HT-29 (cell line): ENCODE measurements at regions not wholly inside any gene's neighbourhood (a gene's known extent, or its start where the extent isn't known, plus 50 kb on each side); places are given as distances from the start of the nearest gene placed in this dataset.
A peak's percentile ranks its signal among the peaks of the same experiment; 100 is the strongest.

Experiments used
- DNase-seq: peaks from one replicate; pipeline ENCODE4 v3.0.0-alpha.2; 2015; ENCODE audit warnings: low spot score

- no peak for DNase-seq
Observed at GRCh38 chr5:54689411-54690251, 172.1 kb downstream of the SNX18 start.

DNA sequence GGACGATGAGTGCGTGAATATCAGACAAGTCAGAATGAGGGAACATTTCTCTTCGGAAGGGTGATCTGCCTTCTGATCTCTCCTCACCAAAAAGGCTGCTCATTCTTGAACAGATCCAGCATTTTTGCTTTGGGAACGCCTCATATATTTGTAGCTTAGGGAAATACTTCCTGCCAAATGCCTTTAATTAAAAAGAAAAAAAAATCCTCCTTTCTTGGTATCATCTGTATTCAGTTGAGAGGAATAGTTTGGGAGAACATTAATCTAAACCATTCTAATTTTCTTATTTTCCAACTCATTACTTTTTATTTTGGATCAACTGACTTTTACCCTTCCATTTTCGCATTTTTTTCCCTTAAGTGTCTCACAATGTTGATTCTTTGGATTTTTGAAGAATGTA, 163.4 kb downstream of the SNX18 start:
- no peak for DNase-seq

DNA sequence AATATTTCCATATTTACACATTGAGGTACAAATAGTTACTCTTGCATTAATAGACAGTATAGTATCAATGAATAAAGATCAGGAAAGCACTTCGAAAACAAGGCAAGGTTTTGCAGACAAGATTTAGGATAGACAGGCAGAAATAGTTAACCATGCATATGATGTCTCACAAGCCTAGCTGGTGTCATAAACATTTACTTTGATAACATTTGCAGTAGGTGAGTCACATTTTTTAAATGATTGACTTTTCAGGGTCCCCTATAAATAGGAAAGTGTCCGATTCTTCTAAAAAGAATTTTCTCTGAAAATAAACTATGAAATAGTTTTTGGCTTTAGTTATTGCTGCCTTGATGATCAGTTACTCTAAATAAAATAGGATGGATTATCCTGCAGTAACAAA, 162.1 kb downstream of the SNX18 start:
- DNase-seq, result no peak

DNA sequence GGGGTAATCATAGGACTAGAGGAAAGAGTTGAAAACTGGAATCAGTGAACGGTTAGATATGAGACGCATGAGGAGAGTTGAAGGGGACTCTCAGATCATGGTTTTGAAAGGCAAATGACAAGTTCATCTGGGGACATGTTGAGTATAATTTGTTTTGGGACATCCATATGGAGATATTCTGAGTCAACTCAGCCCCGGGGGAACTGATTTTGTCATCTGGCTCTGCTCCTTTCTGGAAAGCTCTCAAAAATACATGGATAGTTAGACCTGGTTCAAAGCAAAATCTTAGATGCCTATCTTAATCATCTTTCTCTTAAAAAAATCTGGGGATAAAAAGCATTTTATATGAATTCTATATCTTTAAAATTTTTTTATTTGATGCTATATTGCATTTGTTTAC, 161.2 kb downstream of the SNX18 start:
- DNase-seq, result no peak

DNA sequence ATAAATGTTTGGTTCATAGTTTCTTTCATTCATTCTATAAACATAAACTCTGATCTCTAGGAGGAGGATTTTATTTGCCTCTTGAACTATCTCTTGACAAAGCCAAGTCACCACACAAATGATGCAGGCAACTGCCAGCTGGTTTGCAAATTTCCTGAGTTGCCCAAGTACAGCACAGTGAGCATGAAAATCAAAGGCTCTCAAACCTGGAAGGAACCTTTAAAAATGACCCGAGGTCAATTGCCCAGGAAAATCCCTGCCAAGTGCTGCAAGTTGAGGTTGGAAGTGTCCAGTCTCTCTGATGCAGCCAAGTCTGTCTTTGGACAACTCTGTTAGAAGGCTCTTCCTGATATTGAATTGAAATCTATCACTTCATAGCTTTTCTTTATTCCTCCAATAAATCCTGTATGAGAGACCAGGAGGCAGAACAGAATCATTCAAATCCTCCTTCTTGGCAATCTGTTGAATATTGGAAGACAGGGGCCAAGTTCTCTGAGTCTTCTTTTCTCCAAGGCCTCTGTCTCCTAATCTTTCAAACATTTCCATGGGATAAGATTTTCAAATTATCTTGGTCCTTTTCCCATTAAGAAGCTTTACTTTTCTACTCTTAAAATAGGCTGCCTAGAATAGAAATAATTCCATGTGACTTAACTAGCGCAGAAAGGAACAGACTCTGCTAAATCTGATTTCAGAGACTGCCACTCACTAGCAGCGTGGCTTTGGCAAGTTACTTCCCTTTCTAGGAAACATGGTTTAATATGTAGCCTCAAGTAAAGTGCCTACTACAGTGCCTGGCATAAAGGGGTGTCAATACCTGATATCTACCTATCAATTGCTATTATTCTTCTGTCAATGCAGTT, 159.2 kb downstream of the SNX18 start:
- DNase-seq, result no peak

- no peak for DNase-seq
Observed at GRCh38 chr5:54673523-54674225, 156.1 kb downstream of the SNX18 start.

DNA sequence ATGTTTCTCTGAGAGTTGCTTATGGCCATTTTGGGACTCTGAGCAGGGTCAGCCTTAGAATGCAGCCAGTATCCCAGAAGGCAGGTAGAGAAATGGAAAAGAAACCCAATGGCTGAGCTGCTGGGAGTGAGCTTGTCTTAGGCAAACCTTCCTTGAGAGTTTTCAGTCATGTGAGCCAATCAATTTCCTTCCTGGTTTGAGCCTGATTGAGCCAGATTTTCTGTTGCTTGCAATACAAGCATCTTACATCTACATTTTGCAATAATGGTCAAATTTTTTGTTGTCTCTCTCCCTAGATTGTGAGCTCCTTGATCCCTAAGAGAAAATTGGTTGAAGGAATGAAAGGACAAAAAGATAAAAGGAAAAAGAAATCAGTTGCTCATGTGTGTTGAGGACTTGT, 155.3 kb downstream of the SNX18 start:
- DNase-seq, result no peak

DNA sequence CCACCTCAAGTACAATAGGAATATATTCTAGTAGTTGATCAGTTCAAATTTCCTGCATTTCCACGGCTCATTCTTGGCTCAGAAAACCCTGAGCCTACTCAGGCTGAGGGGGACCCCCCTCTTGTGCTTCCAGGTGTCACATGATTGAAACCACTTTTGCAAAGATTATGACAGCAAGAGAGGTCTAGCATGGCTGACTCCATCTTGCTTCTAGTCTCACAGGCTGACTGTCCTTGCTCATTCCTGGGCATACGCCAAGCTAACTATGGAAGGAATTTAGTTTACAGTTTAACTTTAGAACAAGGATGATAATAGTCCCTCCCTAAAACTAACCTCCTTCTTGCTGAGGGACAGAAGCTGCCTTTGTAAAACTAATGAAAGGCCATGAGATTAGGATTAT, 154.1 kb downstream of the SNX18 start:
- DNase-seq, result no peak

- no peak for DNase-seq
Observed at GRCh38 chr5:54671111-54671531, 153.6 kb downstream of the SNX18 start.

- DNase-seq, result no peak
Observed at GRCh38 chr5:54670281-54670680, 152.7 kb downstream of the SNX18 start.

GRCh38 chr5:54669845-54670244, 152.3 kb downstream of the SNX18 start:
- DNase-seq, result no peak

DNA sequence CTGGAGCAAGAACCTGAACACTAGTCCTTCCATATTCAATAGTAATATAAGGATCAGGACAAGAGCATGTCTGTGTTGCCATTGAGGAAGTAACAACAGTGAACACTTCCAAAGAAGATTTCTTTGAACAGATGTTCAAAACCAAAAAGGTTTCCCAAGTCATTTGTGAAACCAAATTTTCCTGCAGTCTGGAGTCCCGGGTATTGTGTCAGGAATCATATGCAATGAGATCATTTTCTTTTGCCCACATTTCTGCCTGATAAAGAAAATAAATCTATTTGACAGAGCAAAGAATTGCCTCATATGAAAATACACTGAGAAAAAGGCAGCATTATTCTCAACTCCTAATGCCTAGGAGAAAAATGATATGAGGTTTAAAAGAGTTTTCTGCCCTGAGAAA, 151.7 kb downstream of the SNX18 start:
- DNase-seq, result no peak

DNA sequence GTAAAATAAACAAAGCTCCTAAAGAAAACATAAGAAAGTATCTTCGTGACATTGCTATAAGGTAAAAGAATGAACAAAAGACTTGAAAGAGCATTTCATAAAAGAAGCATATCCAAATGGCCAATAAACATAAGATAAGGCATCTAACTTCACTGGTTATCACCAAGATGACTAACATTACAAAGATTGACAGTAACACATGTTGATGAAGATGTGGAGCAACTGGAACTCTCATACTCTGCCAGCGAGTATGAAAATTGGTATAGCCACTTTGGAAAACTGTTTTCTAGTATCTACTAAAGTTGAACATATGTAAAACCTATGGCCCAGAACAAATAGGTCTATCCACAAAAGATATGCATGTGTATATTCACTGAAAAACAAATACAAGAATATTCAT, 150.5 kb downstream of the SNX18 start:
- DNase-seq, result no peak

GRCh38 chr5:54667136-54667535, 149.6 kb downstream of the SNX18 start:
- DNase-seq, result no peak

DNA sequence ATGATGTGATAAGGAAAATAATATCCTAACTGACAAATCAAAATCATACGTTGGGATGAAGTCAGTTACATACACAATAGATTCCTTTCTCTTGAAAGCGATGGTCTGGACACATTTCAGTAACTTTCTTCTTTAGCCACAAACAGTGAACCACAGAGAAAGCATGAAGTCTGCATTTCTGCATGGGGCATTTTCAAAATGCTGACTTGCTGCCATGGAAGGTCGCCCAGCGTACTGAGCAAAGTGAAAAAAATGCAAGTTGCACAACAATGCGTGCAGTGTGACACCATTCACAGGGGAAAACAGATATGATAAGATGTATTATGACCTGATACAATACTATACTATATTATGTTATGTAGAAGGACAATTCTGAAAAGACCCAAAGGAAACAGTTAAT, 146.3 kb downstream of the SNX18 start:
- DNase-seq, result no peak

GRCh38 chr5:54661111-54661510, 143.6 kb downstream of the SNX18 start:
- no peak for DNase-seq

DNA sequence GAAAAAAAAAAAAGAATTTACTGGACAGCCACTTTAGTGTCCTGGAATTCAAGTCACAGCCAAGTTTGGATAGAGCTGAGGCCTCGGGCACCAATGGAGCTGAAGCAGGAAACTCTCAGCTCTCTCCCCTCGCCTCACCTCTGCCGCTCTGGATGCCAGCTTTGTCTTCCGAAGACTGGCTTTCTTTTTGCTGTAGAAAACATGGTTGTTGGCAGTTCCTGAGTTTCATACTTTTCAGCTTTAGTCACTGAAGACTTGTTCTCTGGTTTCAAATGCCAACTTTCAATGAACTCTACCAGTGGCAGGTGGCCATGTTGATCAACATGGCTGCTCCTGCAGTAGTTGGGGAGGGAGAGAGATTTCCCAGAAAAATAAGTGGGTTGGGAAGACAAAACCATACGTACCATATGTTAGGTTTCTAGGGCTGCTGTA, 142.2 kb downstream of the SNX18 start:
- no peak for DNase-seq

DNA sequence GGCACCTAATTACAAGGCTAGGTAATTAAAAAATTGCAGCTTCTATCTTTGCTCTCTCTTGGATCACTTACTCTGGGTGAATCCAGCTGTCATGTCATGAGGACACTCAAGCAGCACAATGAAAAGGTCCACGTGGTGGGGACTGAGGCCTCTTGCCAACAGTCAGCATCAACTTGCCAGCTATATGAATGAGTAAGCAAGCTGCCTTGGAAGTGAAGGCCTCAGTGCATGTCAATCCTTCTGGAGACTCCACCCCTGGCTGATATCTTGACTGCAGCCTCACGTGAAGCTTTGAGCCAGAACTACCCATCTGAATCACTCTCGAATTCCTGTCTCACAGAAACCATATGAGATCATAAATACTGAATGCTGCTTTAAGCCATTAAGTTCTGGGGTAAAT, 140.5 kb downstream of the SNX18 start:
- DNase-seq, result peak; percentile 9

- DNase-seq, result no peak
Observed at GRCh38 chr5:54656261-54656728, 138.7 kb downstream of the SNX18 start.

GRCh38 chr5:54655761-54656160, 138.2 kb downstream of the SNX18 start:
- DNase-seq, result no peak

GRCh38 chr5:54655266-54655665, 137.7 kb downstream of the SNX18 start:
- no peak for DNase-seq
